Esophagus squamous epithelium (tissue), 4 donors: ENCODE measurements at regions not wholly inside any gene's neighbourhood (a gene's known extent, or its start where the extent isn't known, plus 50 kb on each side); places are given as distances from the start of the nearest gene placed in this dataset.
A peak's percentile ranks its signal among the peaks of the same experiment; 100 is the strongest.

Experiments
- POLR2A ChIP-seq, 4 donors: fragments of 450-650 bp; IDR thresholded peaks; one replicate each; pipeline ENCODE4 v1.6.1; 2017; ENCODE audit warnings: antibody characterized with exemption in 4 of 4, mild to moderate bottlenecking in 4 of 4, moderate library complexity in 3 of 4
- TF ChIP-seq, protein P1 (sequence below), 6 experiments: fragments of 450-650 bp in 4 of 6; fragments of 200-600 bp in 2 of 6; sonication (generic) in 2 of 6; IDR thresholded peaks; one replicate each; pipeline ENCODE4 v1.5.1; 2016 to 2019; ENCODE audit warnings: antibody characterized with exemption in 6 of 6, mild to moderate bottlenecking in 4 of 6, moderate library complexity in 4 of 6

DNA sequence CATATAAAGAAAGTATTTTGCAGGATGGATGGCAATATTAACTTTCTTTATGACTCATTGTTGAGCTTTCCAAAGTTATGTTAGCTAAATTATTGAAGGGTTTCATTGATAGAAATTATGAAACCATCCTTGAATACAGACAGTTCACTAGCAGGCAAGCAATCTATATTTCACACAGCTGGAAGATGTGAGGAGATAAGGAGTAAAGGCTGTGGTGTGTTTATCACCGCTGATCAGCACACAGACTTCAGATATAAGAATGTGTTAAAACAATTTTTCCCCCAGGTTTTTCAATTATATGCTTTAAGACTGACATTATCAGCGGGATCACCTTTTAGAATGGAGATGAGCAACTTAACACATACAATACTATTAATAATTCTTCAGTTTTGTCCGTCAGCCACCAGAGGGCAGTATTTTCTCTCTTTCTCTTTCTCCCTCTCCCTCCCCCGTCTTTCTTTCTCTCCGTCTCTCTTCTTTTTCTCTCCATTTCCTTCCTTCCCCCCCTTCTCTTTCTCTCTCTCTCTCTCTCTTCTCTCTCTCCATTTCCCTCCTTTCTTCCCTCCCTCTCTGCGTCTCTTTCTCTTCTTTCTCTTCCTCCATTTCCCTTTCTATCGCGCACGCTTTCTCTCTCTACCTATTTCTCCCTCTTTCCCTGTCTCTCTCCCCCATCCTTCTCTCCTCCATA lies 62.9 kb upstream of the FAM171A1 start:
- TF ChIP-seq, protein P1, sequence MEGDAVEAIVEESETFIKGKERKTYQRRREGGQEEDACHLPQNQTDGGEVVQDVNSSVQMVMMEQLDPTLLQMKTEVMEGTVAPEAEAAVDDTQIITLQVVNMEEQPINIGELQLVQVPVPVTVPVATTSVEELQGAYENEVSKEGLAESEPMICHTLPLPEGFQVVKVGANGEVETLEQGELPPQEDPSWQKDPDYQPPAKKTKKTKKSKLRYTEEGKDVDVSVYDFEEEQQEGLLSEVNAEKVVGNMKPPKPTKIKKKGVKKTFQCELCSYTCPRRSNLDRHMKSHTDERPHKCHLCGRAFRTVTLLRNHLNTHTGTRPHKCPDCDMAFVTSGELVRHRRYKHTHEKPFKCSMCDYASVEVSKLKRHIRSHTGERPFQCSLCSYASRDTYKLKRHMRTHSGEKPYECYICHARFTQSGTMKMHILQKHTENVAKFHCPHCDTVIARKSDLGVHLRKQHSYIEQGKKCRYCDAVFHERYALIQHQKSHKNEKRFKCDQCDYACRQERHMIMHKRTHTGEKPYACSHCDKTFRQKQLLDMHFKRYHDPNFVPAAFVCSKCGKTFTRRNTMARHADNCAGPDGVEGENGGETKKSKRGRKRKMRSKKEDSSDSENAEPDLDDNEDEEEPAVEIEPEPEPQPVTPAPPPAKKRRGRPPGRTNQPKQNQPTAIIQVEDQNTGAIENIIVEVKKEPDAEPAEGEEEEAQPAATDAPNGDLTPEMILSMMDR (IDR thresholded peaks at IDR 0.05) = peak; percentile 39 to 71 (median 66)
- no peak for TF ChIP-seq POLR2A (IDR thresholded peaks at IDR 0.05)
